GM12864 (cell line): ENCODE measurements at regions not wholly inside any gene's neighbourhood (a gene's known extent, or its start where the extent isn't known, plus 50 kb on each side); places are given as distances from the start of the nearest gene placed in this dataset.

ENCODE experiments used
- DNase-seq: peaks from one replicate; pipeline ENCODE4 v3.0.0-alpha.2; 2011; ENCODE audit warnings: low read depth
- H3K4me3 ChIP-seq: 2 replicates; pipeline ENCODE4 v1.5.1; 2011; ENCODE audit warnings: mild to moderate bottlenecking, low read depth, low read length, control low read depth
- TF ChIP-seq, protein P1 (sequence below): IDR thresholded peaks from 2 replicates; pipeline ENCODE4 v1.5.1; 2011; ENCODE audit warnings: low read depth, mild to moderate bottlenecking, moderate library complexity, low read length, control low read depth, inconsistent platforms; ENCODE audit errors: missing control alignments

DNA sequence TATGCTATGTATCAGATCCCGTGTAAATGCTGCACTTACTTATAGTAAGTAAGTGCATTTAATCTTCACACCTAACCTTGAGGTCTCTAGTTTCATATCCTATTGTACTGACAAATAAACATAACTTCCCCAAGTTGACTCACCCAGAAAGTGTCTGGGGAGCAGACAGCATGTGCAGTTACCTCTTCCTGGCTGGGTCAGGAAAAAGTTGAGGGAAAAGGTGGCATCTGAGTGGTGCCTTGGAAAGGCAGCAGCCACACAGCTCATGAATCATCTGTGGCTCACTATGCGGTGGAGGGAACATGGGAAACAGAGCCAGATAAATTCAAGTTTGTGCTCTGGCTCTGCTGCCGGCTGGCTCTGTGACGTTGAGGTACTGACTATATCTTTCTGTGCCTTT, 382.0 kb upstream of the DYNLRB2 start:
- DNase-seq, result no peak
- H3K4me3 ChIP-seq, result no peak overlapping the region
- TF ChIP-seq, protein P1, sequence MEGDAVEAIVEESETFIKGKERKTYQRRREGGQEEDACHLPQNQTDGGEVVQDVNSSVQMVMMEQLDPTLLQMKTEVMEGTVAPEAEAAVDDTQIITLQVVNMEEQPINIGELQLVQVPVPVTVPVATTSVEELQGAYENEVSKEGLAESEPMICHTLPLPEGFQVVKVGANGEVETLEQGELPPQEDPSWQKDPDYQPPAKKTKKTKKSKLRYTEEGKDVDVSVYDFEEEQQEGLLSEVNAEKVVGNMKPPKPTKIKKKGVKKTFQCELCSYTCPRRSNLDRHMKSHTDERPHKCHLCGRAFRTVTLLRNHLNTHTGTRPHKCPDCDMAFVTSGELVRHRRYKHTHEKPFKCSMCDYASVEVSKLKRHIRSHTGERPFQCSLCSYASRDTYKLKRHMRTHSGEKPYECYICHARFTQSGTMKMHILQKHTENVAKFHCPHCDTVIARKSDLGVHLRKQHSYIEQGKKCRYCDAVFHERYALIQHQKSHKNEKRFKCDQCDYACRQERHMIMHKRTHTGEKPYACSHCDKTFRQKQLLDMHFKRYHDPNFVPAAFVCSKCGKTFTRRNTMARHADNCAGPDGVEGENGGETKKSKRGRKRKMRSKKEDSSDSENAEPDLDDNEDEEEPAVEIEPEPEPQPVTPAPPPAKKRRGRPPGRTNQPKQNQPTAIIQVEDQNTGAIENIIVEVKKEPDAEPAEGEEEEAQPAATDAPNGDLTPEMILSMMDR, result no peak

DNA sequence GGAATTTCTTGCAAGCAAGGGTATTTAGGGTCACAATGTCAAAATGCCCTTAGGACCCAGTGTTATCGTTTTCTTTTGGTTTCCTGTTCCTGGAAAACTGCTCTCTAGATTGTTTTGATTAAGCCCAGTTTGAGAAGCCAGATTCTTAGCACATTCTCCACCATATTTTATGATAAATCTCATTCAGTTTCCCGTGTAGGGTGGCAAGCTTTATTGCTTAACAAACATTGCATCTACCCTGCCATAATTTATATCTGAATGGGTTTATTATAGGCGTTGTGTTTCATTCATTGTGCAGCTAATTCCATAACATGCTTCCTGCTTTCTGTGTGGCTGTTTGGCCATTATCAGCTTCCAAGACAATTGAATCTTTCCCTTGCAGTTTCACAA, 389.1 kb upstream of the DYNLRB2 start:
- TF ChIP-seq, protein P1, result no peak
- DNase-seq, result no peak
- no peak overlapping the region for H3K4me3 ChIP-seq

DNA sequence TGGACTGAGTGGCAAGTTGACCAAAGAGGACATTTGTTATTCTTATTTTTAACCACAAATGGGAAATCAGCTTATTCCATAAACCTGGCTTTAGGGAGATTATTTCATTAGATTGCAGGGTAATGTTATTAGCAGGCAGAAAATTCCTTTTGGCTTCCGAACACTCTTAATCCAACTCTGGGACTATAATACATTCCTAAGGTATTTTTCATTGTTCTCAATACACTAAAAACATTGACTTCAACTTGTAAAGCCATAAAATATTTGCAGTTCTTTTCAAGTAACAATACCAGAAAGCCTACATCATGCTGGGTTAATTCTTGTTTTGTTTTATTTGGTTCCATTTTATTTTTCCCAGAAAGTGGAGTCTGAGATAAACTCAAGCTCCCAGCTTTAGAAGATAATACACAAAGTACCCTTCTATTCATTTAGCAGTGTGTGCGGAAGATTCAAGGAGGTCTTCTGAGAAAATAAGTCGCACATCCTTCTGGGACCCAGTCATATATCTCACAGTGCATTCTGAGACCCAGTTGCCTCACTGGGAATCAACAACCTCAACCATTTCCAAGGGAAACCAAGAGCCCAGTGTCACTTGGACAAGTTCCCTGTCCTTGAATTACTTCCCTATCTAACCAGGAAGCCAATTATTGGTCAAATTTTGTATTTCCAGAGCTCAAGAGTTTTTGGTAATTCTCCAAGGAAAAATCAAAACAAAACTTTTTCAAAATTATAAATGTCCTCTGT, 389.6 kb upstream of the DYNLRB2 start:
- no peak overlapping the region for H3K4me3 ChIP-seq
- TF ChIP-seq, protein P1, result no peak
- no peak for DNase-seq

GRCh38 chr16:80148826-80149225, 392.0 kb upstream of the DYNLRB2 start:
- TF ChIP-seq, protein P1, result no peak
- H3K4me3 ChIP-seq, result no peak overlapping the region
- no peak for DNase-seq

GRCh38 chr16:80147026-80147655, 393.7 kb upstream of the DYNLRB2 start:
- no peak for DNase-seq
- H3K4me3 ChIP-seq, result no peak overlapping the region
- TF ChIP-seq, protein P1, result no peak

DNA sequence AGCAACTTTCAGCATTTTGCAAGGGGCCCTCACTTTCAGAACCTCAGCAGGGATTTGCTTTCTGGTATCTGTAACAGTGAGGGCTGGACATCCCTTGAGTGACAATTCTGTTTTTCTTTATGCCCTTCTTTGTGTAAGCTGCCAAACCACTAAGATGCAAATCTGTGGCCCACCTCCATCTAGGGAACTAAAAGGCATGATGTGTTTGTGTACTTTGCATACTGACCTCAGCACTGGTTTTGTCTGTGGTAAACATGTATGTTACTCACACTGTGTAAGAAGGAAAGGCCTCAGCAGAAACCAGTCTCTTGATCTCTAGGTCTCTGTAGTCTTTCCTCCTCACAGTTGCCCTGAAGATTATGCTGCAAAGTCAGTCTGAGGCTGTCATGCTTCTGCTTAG, 396.6 kb upstream of the DYNLRB2 start:
- TF ChIP-seq, protein P1, result no peak
- peak; percentile 69 for DNase-seq

GRCh38 chr16:80142940-80143339, 397.9 kb upstream of the DYNLRB2 start:
- H3K4me3 ChIP-seq, result no peak overlapping the region
- TF ChIP-seq, protein P1, result no peak
- DNase-seq, result no peak

More for the DNA sequence above, 396.6 kb upstream of the DYNLRB2 start:
- no peak overlapping the region for H3K4me3 ChIP-seq
